ENCODE measurements at regions not wholly inside any gene's neighbourhood (a gene's known extent, or its start where the extent isn't known, plus 50 kb on each side); places are given as distances from the start of the nearest gene placed in this dataset.

DNA sequence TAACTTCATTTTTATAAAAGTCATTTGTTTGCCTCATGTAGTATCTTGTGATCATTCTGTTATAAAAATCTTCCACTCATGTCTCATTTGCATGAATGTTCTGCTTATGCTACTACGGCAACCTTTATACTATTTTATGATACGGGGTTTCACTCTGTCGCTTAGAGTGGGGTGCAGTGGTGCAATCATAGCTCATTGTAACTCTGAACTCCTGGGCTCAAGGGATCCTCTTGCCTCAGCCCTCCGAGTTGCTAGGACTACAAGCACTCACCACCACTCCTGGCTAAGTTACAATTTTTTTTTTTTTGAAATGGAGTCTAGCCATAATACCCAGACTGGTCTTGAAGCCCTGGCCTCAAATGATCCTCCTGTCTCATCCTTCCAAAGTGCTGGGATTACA lies 154.4 kb upstream of the PREP start:
- TF ChIP-seq CTCF (IDR thresholded peaks at IDR 0.05; ENCODE audit: insufficient read depth, low read length, severe bottlenecking), result no peak
- H3K27me3 ChIP-seq (ENCODE audit: control insufficient read depth, insufficient read depth, low read length), result no peaks in the 10 kb centered on the region
- H3K36me3 ChIP-seq (ENCODE audit: control insufficient read depth, insufficient read depth, low read length), result no peaks in the 10 kb centered on the region
- FAIRE-seq (no peak), DNase-seq (ENCODE audit: low read depth) (no peak)
- H3K4me3 ChIP-seq (ENCODE audit: low read depth, low read length), result no peak overlapping the region

DNA sequence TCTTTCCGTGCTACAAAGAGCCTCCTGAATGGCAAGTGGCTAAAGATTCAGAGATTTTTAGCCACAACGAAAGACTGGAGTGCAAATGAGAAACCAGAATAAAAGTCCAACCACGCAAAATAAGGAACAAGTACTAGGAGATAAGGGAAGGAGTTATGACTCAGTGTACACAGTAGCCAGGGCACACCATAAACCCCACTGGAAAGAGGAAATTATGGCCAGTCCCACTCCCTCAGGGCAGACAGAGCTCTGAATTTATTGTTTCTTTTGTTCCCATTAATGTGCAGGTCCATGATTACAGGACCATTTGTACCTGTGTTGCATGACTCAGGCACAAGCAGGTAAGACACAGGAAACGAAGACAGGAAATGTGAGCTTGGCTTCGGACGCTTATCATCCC lies 150.3 kb upstream of the PREP start:
- FAIRE-seq, result no peak
- Histone ChIP-seq H3K4me3 (ENCODE audit: low read depth, low read length) (no peak overlapping the region), H3K27me3 (ENCODE audit: control insufficient read depth, insufficient read depth, low read length) (no peaks in the 10 kb centered on the region), H3K36me3 (ENCODE audit: control insufficient read depth, insufficient read depth, low read length) (no peaks in the 10 kb centered on the region)
- DNase-seq (ENCODE audit: low read depth), result peak; percentile 94
- no peak for TF ChIP-seq CTCF (IDR thresholded peaks at IDR 0.05; ENCODE audit: insufficient read depth, low read length, severe bottlenecking)

GRCh38 chr6:105550955-105551620 lies 148.2 kb upstream of the PREP start:
- DNase-seq (ENCODE audit: low read depth), result no peak
- Histone ChIP-seq H3K4me3 (ENCODE audit: low read depth, low read length) (no peak overlapping the region), H3K27me3 (ENCODE audit: control insufficient read depth, insufficient read depth, low read length) (no peaks in the 10 kb centered on the region), H3K36me3 (ENCODE audit: control insufficient read depth, insufficient read depth, low read length) (no peaks in the 10 kb centered on the region)
- no peak for TF ChIP-seq CTCF (IDR thresholded peaks at IDR 0.05; ENCODE audit: insufficient read depth, low read length, severe bottlenecking)
- FAIRE-seq, result no peak

DNA sequence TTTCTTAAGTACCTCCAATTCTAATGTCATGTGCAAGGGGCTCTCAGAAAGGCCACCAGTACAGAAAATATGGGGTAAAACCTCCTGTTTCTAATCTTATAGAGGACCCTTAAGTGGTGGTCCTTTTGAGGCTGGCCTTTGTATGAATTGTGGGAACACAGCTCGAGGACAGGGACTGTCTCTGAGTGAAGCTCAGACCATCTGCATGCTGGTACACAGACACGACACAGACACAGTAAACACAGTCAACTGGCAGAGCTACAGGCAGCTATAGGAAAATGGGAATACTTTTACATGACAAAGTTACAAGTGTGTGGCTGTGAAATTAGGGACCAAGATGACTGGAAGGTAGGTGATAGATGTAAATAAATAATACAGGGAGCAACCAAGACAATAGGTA lies 143.9 kb upstream of the PREP start:
- TF ChIP-seq CTCF (IDR thresholded peaks at IDR 0.05; ENCODE audit: insufficient read depth, low read length, severe bottlenecking), result no peak
- DNase-seq (ENCODE audit: low read depth), result no peak
- no peaks in the 10 kb centered on the region for H3K36me3 ChIP-seq (ENCODE audit: control insufficient read depth, insufficient read depth, low read length)
- H3K27me3 ChIP-seq (ENCODE audit: control insufficient read depth, insufficient read depth, low read length), result no peaks in the 10 kb centered on the region
- no peak overlapping the region for H3K4me3 ChIP-seq (ENCODE audit: low read depth, low read length)
- FAIRE-seq, result no peak

DNA sequence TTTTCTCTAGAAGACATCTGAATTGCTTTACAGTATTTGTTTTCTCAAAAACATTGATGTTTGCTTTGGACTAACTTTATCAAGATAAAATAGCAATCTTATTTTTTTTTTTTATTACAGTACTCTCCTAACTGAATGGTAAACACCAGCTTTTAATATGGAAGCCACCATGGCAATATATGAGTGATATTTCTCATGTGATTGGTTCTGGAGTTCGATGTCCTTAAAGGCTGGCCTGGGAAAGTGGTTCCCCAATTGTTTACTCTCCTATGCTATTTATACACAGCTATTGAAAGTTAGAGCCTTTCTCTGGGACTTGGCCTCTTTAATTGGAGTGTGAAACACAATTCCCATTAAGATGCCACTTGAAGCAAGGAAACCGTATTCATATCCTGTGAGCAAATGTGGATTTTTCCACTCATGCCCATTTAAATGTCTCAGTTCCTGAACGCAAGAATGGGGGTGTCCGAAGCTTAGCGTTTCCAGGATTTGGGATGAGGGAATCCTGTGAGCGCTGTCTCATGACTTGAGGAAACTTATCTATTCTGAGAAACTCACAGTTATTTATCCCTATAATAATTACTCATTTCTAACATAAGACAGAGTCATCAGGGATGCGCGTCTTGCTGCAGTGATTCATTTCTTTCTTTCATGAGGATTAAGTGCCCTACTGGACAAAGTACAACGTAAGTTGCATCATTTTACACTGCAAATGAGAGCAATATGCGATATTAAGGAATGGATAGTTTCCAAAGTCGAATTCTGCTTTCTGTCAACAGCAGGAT lies 143.3 kb upstream of the PREP start:
- H3K27me3 ChIP-seq (ENCODE audit: control insufficient read depth, insufficient read depth, low read length), result no peaks in the 10 kb centered on the region
- FAIRE-seq (no peak), DNase-seq (ENCODE audit: low read depth) (peak; percentile 88)
- TF ChIP-seq CTCF (IDR thresholded peaks at IDR 0.05; ENCODE audit: insufficient read depth, low read length, severe bottlenecking), result no peak
- H3K4me3 ChIP-seq (ENCODE audit: low read depth, low read length), result no peak overlapping the region
- no peaks in the 10 kb centered on the region for H3K36me3 ChIP-seq (ENCODE audit: control insufficient read depth, insufficient read depth, low read length)

All from bronchial epithelial cell (primary cell).